WTC11 (cell line): ENCODE measurements at regions not wholly inside any gene's neighbourhood (a gene's known extent, or its start where the extent isn't known, plus 50 kb on each side); places are given as distances from the start of the nearest gene placed in this dataset.

Experiments used
- ATAC-seq: fragments of 200-7000 bp; cut with Tn5 transposase; 2 replicates; pipeline ENCODE4 v1.10.0; 2021; ENCODE audit warnings: mild to moderate bottlenecking, moderate library complexity
- CTCF ChIA-PET: fragments of 300-600 bp; sonication (Branson Sonifier 250); formaldehyde crosslinking; loops from one replicate; lab custom pipeline; 2021; ENCODE audit warnings: antibody characterized with exemption; lab: Charles Lee
- POLR2A ChIA-PET: fragments of 350-600 bp; sonication (Branson Sonifier 250); formaldehyde crosslinking; loops from one replicate; lab custom pipeline; 2021; ENCODE audit warnings: antibody characterized with exemption; lab: Charles Lee
- DNase-seq: peaks from one replicate; pipeline ENCODE4 v3.0.0; 2021; ENCODE audit warnings: low spot score
- H3K27ac Mint-ChIP-seq: 2 replicates; pipeline ENCODE4 v1.8.0; 2021; ENCODE audit warnings: mixed read lengths
- H3K27me3 Mint-ChIP-seq: 2 replicates; pipeline ENCODE4 v1.8.0; 2021; ENCODE audit warnings: low read depth, mild to moderate bottlenecking, moderate library complexity, mixed read lengths
- H3K36me3 Mint-ChIP-seq: 2 replicates; pipeline ENCODE4 v1.8.0; 2021; ENCODE audit warnings: mixed read lengths
- H3K4me1 Mint-ChIP-seq: 2 replicates; pipeline ENCODE4 v1.8.0; 2022; ENCODE audit warnings: mixed read lengths
- H3K4me3 Mint-ChIP-seq: 2 replicates; pipeline ENCODE4 v1.8.0; 2021; ENCODE audit warnings: mild to moderate bottlenecking, moderate library complexity, mixed read lengths
- H3K9me3 Mint-ChIP-seq: 2 replicates; pipeline ENCODE4 v1.8.0; 2021; ENCODE audit warnings: mixed read lengths
- ATF3 ChIP-seq: sonication (generic); formaldehyde crosslinking; conservative IDR thresholded peaks from 2 replicates; pipeline ENCODE4 v1.8.1; 2022; ENCODE audit warnings: mild to moderate bottlenecking, missing genetic modification reagents
- CREB1 ChIP-seq: sonication (generic); formaldehyde crosslinking; IDR thresholded peaks from 2 replicates; pipeline ENCODE4 v1.8.0; 2023; ENCODE audit warnings: mild to moderate bottlenecking, missing genetic modification reagents
- GABPB1 ChIP-seq: sonication (generic); formaldehyde crosslinking; IDR thresholded peaks from 2 replicates; pipeline ENCODE4 v1.8.1; 2023; ENCODE audit warnings: mild to moderate bottlenecking, missing genetic modification reagents
- GTF2I ChIP-seq: fragments of 250-450 bp; sonication (Bioruptor Pico); conservative IDR thresholded peaks from 2 replicates; pipeline ENCODE4 v1.4.0; 2021; ENCODE audit warnings: mild to moderate bottlenecking
- HMGA2 ChIP-seq: fragments of 250-450 bp; sonication (Bioruptor Pico); IDR thresholded peaks from 2 replicates; pipeline ENCODE4 v1.4.0; 2021; ENCODE audit warnings: mild to moderate bottlenecking, moderate library complexity
- KAT7 ChIP-seq: sonication (generic); formaldehyde crosslinking; IDR thresholded peaks from 2 replicates; pipeline ENCODE4 v1.8.1; 2023; ENCODE audit warnings: missing genetic modification reagents, mild to moderate bottlenecking, borderline replicate concordance
- MYBL2 ChIP-seq: sonication (generic); formaldehyde crosslinking; IDR thresholded peaks from 2 replicates; pipeline ENCODE4 v1.8.1; 2023; ENCODE audit warnings: mild to moderate bottlenecking, moderate library complexity, missing genetic modification reagents
- NFATC4 ChIP-seq: fragments of 250-450 bp; sonication (Bioruptor Pico); IDR thresholded peaks from 2 replicates; pipeline ENCODE4 v1.9.0; 2021; ENCODE audit warnings: mild to moderate bottlenecking
- NR3C1 ChIP-seq: sonication (generic); formaldehyde crosslinking; conservative IDR thresholded peaks from 2 replicates; pipeline ENCODE4 v1.8.1; 2023; ENCODE audit warnings: low read depth, mild to moderate bottlenecking, missing genetic modification reagents
- PRRX2 ChIP-seq: fragments of 250-450 bp; sonication (Bioruptor Pico); IDR thresholded peaks from 2 replicates; pipeline ENCODE4 v1.8.0; 2021; ENCODE audit warnings: mild to moderate bottlenecking
- RELA ChIP-seq: sonication (generic); formaldehyde crosslinking; IDR thresholded peaks from 2 replicates; pipeline ENCODE4 v1.8.1; 2022; ENCODE audit warnings: missing genetic modification reagents, mild to moderate bottlenecking, borderline replicate concordance
- SMAD4 ChIP-seq: sonication (generic); formaldehyde crosslinking; IDR thresholded peaks from 2 replicates; pipeline ENCODE4 v1.8.0; 2022; ENCODE audit warnings: mild to moderate bottlenecking, missing genetic modification reagents
- SP1 ChIP-seq: sonication (generic); formaldehyde crosslinking; conservative IDR thresholded peaks from 2 replicates; pipeline ENCODE4 v1.8.1; 2022; ENCODE audit warnings: missing genetic modification reagents
- TCF7 ChIP-seq: sonication (generic); formaldehyde crosslinking; IDR thresholded peaks from 2 replicates; pipeline ENCODE4 v1.8.0; 2022; ENCODE audit warnings: mild to moderate bottlenecking, low read depth, missing genetic modification reagents, moderate library complexity
- TP53 ChIP-seq: sonication (generic); formaldehyde crosslinking; IDR thresholded peaks from 2 replicates; pipeline ENCODE4 v1.8.1; 2023; ENCODE audit warnings: mild to moderate bottlenecking, missing genetic modification reagents
- ZNF416 ChIP-seq: fragments of 250-450 bp; sonication (Bioruptor Pico); IDR thresholded peaks from 2 replicates; pipeline ENCODE4 v1.9.0; 2021; ENCODE audit warnings: mild to moderate bottlenecking, inconsistent platforms
- ZNF512 ChIP-seq: sonication (generic); formaldehyde crosslinking; IDR thresholded peaks from 2 replicates; pipeline ENCODE4 v1.8.1; 2022; ENCODE audit warnings: missing genetic modification reagents, borderline replicate concordance
- TF ChIP-seq, protein P1 (sequence below): sonication (generic); formaldehyde crosslinking; IDR thresholded peaks from 2 replicates; pipeline ENCODE4 v1.8.1; 2023; ENCODE audit warnings: mild to moderate bottlenecking, missing genetic modification reagents, moderate library complexity
- TF ChIP-seq, protein P2 (sequence below): sonication (generic); formaldehyde crosslinking; IDR thresholded peaks from 2 replicates; pipeline ENCODE4 v1.8.0; 2022; ENCODE audit warnings: mild to moderate bottlenecking, missing genetic modification reagents

GRCh38 chr10:47053081-47053798, 142.0 kb downstream of the PTPN20 start:
- no peak overlapping the region for H3K4me3 Mint-ChIP-seq
- H3K36me3 Mint-ChIP-seq, result no peaks in the 10 kb centered on the region

DNA sequence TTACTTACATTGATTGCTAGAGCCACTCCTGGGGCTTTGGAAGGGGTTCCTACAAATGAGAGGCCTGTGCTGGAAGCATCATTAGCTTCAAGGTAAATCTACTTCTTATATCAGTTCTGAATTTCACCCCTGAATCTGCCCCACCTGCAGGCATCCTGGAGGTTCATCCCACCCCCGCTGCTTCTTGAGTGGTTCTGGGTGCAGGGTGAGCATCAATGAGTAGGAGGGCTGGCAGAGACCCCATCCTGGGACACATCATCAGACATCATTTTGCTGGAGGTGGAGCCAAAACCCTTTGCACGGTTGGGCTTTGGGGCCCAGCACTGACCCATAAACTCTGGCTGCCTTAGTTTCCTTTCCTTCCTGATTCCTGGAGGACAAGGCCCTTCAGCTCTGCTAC, 143.7 kb downstream of the PTPN20 start:
- no peak for ATAC-seq
- Mint-ChIP-seq H3K27me3 (no peaks in the 10 kb centered on the region), H3K36me3 (no peaks in the 10 kb centered on the region), H3K27ac (no peak overlapping the region), H3K4me3 (no peak overlapping the region), H3K9me3 (no peaks in the 10 kb centered on the region), H3K4me1 (no peaks in the 10 kb centered on the region)
- CTCF ChIA-PET, result interaction anchor here (0.6 to 2.9 kb wide), 6 partner anchors 8 to 257 kb away, joined by 3 to 8 read pairs (median 4); no protein-coding TSS in a partner anchor
- POLR2A ChIA-PET, result no interaction called here
- TF ChIP-seq NR3C1 (CRISPR knock-in tag), result no peak
- no peak for TF ChIP-seq HMGA2 (CRISPR knock-in tag)
- no peak for TF ChIP-seq TP53 (CRISPR knock-in tag)
- TF ChIP-seq ATF3, result no peak
- no peak for TF ChIP-seq ZNF416 (CRISPR knock-in tag)
- TF ChIP-seq MYBL2 (CRISPR knock-in tag), result no peak
- no peak for TF ChIP-seq NFATC4 (CRISPR knock-in tag)
- no peak for DNase-seq

More at GRCh38 chr10:47053081-47053798, 142.0 kb downstream of the PTPN20 start:
- no peak overlapping the region for H3K27ac Mint-ChIP-seq
- ATAC-seq (no peak), DNase-seq (no peak)
- ChIA-PET CTCF (no interaction called here), POLR2A (no interaction called here)
- no peak for TF ChIP-seq ZNF512
- TF ChIP-seq, protein P1, sequence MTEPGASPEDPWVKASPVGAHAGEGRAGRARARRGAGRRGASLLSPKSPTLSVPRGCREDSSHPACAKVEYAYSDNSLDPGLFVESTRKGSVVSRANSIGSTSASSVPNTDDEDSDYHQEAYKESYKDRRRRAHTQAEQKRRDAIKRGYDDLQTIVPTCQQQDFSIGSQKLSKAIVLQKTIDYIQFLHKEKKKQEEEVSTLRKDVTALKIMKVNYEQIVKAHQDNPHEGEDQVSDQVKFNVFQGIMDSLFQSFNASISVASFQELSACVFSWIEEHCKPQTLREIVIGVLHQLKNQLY (CRISPR knock-in tag), result no peak
- no peak for TF ChIP-seq KAT7 (CRISPR knock-in tag)
- no peak for TF ChIP-seq CREB1 (CRISPR knock-in tag)
- H3K9me3 Mint-ChIP-seq, result no peaks in the 10 kb centered on the region
- H3K4me1 Mint-ChIP-seq, result no peaks in the 10 kb centered on the region
- H3K27me3 Mint-ChIP-seq, result no peaks in the 10 kb centered on the region; the same call in 1 of the 2 replicates

- no peaks in the 10 kb centered on the region for H3K27me3 Mint-ChIP-seq
- H3K9me3 Mint-ChIP-seq, result no peaks in the 10 kb centered on the region
- H3K27ac Mint-ChIP-seq, result no peak overlapping the region
- no peaks in the 10 kb centered on the region for H3K4me1 Mint-ChIP-seq
- no peaks in the 10 kb centered on the region for H3K36me3 Mint-ChIP-seq
- CTCF ChIA-PET, result interaction anchor here (0.8 to 2.9 kb wide), 4 partner anchors 9 to 256 kb away, joined by 3 to 8 read pairs (median 6); no protein-coding TSS in a partner anchor
- TF ChIP-seq MYBL2 (CRISPR knock-in tag) (no peak), SP1 (CRISPR knock-in tag) (no peak), SMAD4 (no peak), GTF2I (CRISPR knock-in tag) (no peak), GABPB1 (CRISPR knock-in tag) (no peak), TCF7 (CRISPR knock-in tag) (no peak), PRRX2 (CRISPR knock-in tag) (no peak), RELA (CRISPR knock-in tag) (no peak)
- TF ChIP-seq, protein P2, sequence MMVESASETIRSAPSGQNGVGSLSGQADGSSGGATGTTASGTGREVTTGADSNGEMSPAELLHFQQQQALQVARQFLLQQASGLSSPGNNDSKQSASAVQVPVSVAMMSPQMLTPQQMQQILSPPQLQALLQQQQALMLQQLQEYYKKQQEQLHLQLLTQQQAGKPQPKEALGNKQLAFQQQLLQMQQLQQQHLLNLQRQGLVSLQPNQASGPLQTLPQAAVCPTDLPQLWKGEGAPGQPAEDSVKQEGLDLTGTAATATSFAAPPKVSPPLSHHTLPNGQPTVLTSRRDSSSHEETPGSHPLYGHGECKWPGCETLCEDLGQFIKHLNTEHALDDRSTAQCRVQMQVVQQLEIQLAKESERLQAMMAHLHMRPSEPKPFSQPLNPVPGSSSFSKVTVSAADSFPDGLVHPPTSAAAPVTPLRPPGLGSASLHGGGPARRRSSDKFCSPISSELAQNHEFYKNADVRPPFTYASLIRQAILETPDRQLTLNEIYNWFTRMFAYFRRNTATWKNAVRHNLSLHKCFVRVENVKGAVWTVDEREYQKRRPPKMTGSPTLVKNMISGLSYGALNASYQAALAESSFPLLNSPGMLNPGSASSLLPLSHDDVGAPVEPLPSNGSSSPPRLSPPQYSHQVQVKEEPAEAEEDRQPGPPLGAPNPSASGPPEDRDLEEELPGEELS (CRISPR knock-in tag), result no peak
- H3K4me3 Mint-ChIP-seq, result no peak overlapping the region
- DNase-seq, result no peak
- ATAC-seq, result no peak
- POLR2A ChIA-PET, result no interaction called here
Measured at GRCh38 chr10:47055386-47056246, 144.4 kb downstream of the PTPN20 start.
